OCI-LY1 (cell line): ENCODE measurements at regions not wholly inside any gene's neighbourhood (a gene's known extent, or its start where the extent isn't known, plus 50 kb on each side); places are given as distances from the start of the nearest gene placed in this dataset.

Experiments used
- CTCF ChIP-seq: fragments of 200-600 bp; sonication (generic), shearing (Covaris generic); IDR thresholded peaks from 2 replicates; pipeline ENCODE4 v1.5.1; 2017; ENCODE audit warnings: mild to moderate bottlenecking, antibody characterized with exemption, low read length, moderate library complexity, mixed read lengths
- EZH2 ChIP-seq: fragments of 200-600 bp; sonication (generic), shearing (Covaris generic); IDR thresholded peaks from 2 replicates; pipeline ENCODE4 v1.8.0; 2017; ENCODE audit warnings: borderline replicate concordance, mixed run types, mild to moderate bottlenecking, antibody characterized with exemption, low read length, moderate library complexity, mixed read lengths

DNA sequence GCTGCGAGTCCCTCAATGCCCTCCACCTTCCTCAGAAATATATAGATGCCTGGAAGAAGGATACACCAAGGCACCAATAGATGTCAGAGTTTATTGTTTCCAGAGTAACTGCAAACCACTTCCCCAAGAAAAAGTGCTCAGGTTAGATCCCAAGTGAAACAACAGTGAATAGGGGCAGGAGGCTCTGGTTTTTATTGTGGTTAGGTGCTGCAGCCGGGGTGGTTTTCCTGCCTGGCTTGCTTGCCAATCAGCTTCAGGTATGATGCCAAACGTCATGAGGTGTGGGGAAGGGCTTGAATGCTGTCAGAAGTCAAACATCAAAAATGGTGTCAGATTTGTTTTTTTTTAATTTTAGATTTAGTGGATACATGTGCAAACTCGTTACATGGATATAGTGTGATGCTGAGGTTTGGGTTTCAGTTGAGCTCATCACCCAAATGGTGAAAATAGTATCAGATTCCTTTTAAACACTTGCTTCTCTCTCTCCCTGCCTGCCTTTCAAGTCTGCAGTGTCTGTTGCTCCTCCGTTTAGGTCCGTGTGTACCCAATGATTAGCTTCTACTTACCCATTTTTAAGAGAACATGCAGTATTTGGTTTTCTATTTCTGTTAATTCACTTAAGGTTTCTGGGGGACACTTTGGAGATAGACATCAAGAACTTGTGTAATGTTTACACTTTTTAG lies 1317.0 kb downstream of the MRPL39 start:
- no peak for TF ChIP-seq CTCF
- TF ChIP-seq EZH2 = no peak
